ENCODE measurements at regions not wholly inside any gene's neighbourhood (a gene's known extent, or its start where the extent isn't known, plus 50 kb on each side); places are given as distances from the start of the nearest gene placed in this dataset.

- no peak for DNase-seq
Measured at GRCh38 chr3:23747841-23748240, 57.9 kb upstream of the UBE2E1 start.

- DNase-seq, result peak; percentile 93 to 100 (median 100)
Measured at GRCh38 chr3:23748398-23749110, 57.2 kb upstream of the UBE2E1 start.

- peak in 2 of 3 donors; percentile 34 to 44 for DNase-seq
Measured at GRCh38 chr3:23749609-23750008, 56.1 kb upstream of the UBE2E1 start.

- DNase-seq, result peak in 1 of 3 donors; percentile 46
Measured at GRCh38 chr3:23750573-23751210, 55.1 kb upstream of the UBE2E1 start.

GRCh38 chr3:23751212-23751723 lies 54.5 kb upstream of the UBE2E1 start:
- no peak for DNase-seq

- no peak for DNase-seq
Measured at GRCh38 chr3:23752126-23752525, 53.6 kb upstream of the UBE2E1 start.

- no peak for DNase-seq
Measured at GRCh38 chr3:23754215-23754614, 51.5 kb upstream of the UBE2E1 start.

Measured in suppressor macrophage treated with lipopolysaccharide for 1 hour (primary cell).